ENCODE measurements at regions not wholly inside any gene's neighbourhood (a gene's known extent, or its start where the extent isn't known, plus 50 kb on each side); places are given as distances from the start of the nearest gene placed in this dataset.

DNA sequence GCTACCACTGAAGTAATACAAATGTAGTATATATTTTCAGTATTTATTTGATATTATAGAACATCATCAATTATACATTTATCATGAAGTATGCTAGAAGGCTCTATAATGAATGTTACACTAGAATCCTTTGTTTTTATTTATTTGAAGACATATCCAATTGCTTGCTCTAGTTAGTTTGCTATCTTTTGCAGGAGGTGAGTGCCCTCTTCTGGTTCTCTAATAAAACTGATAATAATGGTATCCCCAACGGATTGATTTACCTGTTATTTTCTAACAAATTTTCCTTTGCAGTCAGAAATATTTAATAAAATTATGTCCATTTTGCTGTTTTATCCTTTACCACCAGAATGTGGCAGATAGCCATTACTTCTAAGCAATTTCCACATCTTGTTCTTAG, 274.3 kb upstream of the TACR3 start:
- DNase-seq (ENCODE audit: low read depth) (no peak), FAIRE-seq (no peak)
- H3K4me1 Mint-ChIP-seq (ENCODE audit: low read depth, unreplicated experiment) = peaks cover 7% of the 10 kb centered on the region
- Histone ChIP-seq H3K27me3 (ENCODE audit: insufficient read depth, low read length) (no peaks in the 10 kb centered on the region), H3K27ac (ENCODE audit: low read depth, low read length) (no peak overlapping the region), H3K36me3 (ENCODE audit: insufficient read depth, low read length) (no peaks in the 10 kb centered on the region), H3K4me1 (ENCODE audit: insufficient read depth, low read length) (peaks cover 4% of the 10 kb centered on the region), H3K9ac (ENCODE audit: low read length) (no peak overlapping the region), H4K20me1 (ENCODE audit: insufficient read depth, low read length) (no peaks in the 10 kb centered on the region), H2AFZ (ENCODE audit: low read depth, low read length) (no peak overlapping the region), H3K79me2 (ENCODE audit: insufficient read depth, low read length) (no peaks in the 10 kb centered on the region), H3K4me2 (ENCODE audit: low read length) (no peak overlapping the region), H3K4me3 (ENCODE audit: insufficient read depth, low read depth, low read length) (no peak overlapping the region), H3K9me3 (ENCODE audit: insufficient read depth, low read depth, low read length) (no peaks in the 10 kb centered on the region)
- TF ChIP-seq, protein P1, sequence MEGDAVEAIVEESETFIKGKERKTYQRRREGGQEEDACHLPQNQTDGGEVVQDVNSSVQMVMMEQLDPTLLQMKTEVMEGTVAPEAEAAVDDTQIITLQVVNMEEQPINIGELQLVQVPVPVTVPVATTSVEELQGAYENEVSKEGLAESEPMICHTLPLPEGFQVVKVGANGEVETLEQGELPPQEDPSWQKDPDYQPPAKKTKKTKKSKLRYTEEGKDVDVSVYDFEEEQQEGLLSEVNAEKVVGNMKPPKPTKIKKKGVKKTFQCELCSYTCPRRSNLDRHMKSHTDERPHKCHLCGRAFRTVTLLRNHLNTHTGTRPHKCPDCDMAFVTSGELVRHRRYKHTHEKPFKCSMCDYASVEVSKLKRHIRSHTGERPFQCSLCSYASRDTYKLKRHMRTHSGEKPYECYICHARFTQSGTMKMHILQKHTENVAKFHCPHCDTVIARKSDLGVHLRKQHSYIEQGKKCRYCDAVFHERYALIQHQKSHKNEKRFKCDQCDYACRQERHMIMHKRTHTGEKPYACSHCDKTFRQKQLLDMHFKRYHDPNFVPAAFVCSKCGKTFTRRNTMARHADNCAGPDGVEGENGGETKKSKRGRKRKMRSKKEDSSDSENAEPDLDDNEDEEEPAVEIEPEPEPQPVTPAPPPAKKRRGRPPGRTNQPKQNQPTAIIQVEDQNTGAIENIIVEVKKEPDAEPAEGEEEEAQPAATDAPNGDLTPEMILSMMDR (IDR thresholded peaks at IDR 0.05; ENCODE audit: insufficient read depth, low read depth, low read length) = no peak
- TF ChIP-seq EZH2 (IDR thresholded peaks at IDR 0.05; ENCODE audit: insufficient read depth, low read length) = no peak
- no peaks in the 10 kb centered on the region for H3K27me3 Mint-ChIP-seq (ENCODE audit: low read depth, unreplicated experiment)
- no peak overlapping the region for H3K4me3 Mint-ChIP-seq (ENCODE audit: unreplicated experiment)
- H3K9me3 Mint-ChIP-seq (ENCODE audit: unreplicated experiment) = peaks cover 9% of the 10 kb centered on the region
- H3K27ac Mint-ChIP-seq (ENCODE audit: unreplicated experiment) = no peak overlapping the region
- no peaks in the 10 kb centered on the region for H3K36me3 Mint-ChIP-seq (ENCODE audit: low read depth, unreplicated experiment)

DNA sequence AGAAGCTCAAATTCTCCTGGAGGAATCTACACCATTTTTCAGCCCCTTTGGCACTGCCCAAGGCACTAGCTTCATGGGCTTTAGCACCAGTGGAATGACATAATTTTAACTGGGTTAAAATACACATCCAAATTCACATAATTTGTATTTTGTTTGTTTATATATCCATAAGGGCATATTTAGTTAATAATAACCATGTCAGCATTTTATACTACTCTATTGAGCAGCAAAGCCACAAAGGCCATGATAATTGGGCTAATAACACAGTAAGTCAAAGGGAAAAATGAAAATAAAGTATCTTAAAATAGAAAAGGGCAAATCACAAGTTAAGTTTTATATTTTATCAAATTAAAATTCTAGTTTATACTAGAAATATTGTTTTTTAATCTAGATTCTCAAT, 262.7 kb upstream of the TACR3 start:
- no peak for TF ChIP-seq EZH2 (IDR thresholded peaks at IDR 0.05; ENCODE audit: insufficient read depth, low read length)
- TF ChIP-seq, protein P1 (IDR thresholded peaks at IDR 0.05; ENCODE audit: insufficient read depth, low read depth, low read length) = no peak
- H3K27me3 Mint-ChIP-seq (ENCODE audit: low read depth, unreplicated experiment) = no peaks in the 10 kb centered on the region
- Histone ChIP-seq H3K4me1 (ENCODE audit: insufficient read depth, low read length) (no peaks in the 10 kb centered on the region), H3K9me3 (ENCODE audit: insufficient read depth, low read depth, low read length) (no peaks in the 10 kb centered on the region), H2AFZ (ENCODE audit: low read depth, low read length) (no peak overlapping the region), H3K79me2 (ENCODE audit: insufficient read depth, low read length) (no peaks in the 10 kb centered on the region), H3K9ac (ENCODE audit: low read length) (no peak overlapping the region), H3K27ac (ENCODE audit: low read depth, low read length) (no peak overlapping the region), H3K4me2 (ENCODE audit: low read length) (no peak overlapping the region), H3K27me3 (ENCODE audit: insufficient read depth, low read length) (no peaks in the 10 kb centered on the region), H3K4me3 (ENCODE audit: insufficient read depth, low read depth, low read length) (no peak overlapping the region), H3K36me3 (ENCODE audit: insufficient read depth, low read length) (no peaks in the 10 kb centered on the region), H4K20me1 (ENCODE audit: insufficient read depth, low read length) (no peaks in the 10 kb centered on the region)
- no peak overlapping the region for H3K4me3 Mint-ChIP-seq (ENCODE audit: unreplicated experiment)
- peaks cover 5% of the 10 kb centered on the region for H3K9me3 Mint-ChIP-seq (ENCODE audit: unreplicated experiment)
- no peak overlapping the region for H3K27ac Mint-ChIP-seq (ENCODE audit: unreplicated experiment)
- DNase-seq (ENCODE audit: low read depth) (no peak), FAIRE-seq (no peak)
- no peaks in the 10 kb centered on the region for H3K4me1 Mint-ChIP-seq (ENCODE audit: low read depth, unreplicated experiment)
- no peaks in the 10 kb centered on the region for H3K36me3 Mint-ChIP-seq (ENCODE audit: low read depth, unreplicated experiment)

DNA sequence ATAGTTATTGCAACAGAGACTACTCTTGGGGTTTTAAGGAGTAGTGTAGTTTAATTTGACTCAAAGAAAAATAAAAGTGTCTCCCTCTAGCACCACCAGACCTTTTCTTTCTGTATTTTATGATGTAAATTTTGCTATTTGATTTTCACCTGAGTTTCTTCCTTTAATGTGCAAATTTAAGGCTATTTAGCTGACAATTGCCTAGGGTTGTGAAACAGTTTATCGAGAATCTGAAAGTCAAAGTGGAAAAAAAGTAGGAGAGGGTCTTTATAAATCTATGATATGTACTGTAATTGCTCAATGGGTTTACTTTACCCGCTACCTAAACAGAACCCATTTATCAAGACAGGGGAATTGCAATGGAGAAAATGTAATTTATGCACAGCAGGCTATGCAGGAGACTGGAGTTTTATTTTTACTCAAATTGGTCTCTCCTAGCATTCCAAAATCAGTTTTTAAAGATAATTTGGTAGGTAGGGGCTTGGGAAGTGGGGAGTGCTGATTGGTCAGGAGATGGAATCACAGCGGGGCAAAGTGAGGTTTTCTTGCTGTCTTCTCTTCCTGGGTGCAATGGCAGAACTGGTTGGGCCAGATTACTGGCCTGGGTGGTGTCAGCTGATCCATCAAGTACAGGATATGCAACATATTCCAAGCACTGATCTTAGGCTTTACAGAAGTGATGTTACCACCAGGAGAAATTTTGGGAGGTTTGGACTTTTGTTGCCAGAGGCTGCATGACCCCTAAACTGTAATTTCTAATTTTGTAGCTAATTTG, 228.6 kb upstream of the TACR3 start:
- no peaks in the 10 kb centered on the region for H3K36me3 ChIP-seq (ENCODE audit: insufficient read depth, low read length)
- no peak overlapping the region for H3K4me2 ChIP-seq (ENCODE audit: low read length)
- no peak overlapping the region for H3K4me3 ChIP-seq (ENCODE audit: insufficient read depth, low read depth, low read length)
- no peak overlapping the region for H3K27ac ChIP-seq (ENCODE audit: low read depth, low read length)
- TF ChIP-seq, protein P1 (IDR thresholded peaks at IDR 0.05; ENCODE audit: insufficient read depth, low read depth, low read length) = no peak
- TF ChIP-seq EZH2 (IDR thresholded peaks at IDR 0.05; ENCODE audit: insufficient read depth, low read length) = no peak
- DNase-seq (ENCODE audit: low read depth) (no peak), FAIRE-seq (no peak)
- H3K27me3 Mint-ChIP-seq (ENCODE audit: low read depth, unreplicated experiment) = no peaks in the 10 kb centered on the region
- H3K4me3 Mint-ChIP-seq (ENCODE audit: unreplicated experiment) = no peak overlapping the region
- H3K79me2 ChIP-seq (ENCODE audit: insufficient read depth, low read length) = no peaks in the 10 kb centered on the region
- no peaks in the 10 kb centered on the region for H4K20me1 ChIP-seq (ENCODE audit: insufficient read depth, low read length)
- no peaks in the 10 kb centered on the region for H3K36me3 Mint-ChIP-seq (ENCODE audit: low read depth, unreplicated experiment)
- H3K9me3 Mint-ChIP-seq (ENCODE audit: unreplicated experiment) = peaks cover 1% of the 10 kb centered on the region
- H2AFZ ChIP-seq (ENCODE audit: low read depth, low read length) = no peak overlapping the region
- no peaks in the 10 kb centered on the region for H3K4me1 Mint-ChIP-seq (ENCODE audit: low read depth, unreplicated experiment)
- no peak overlapping the region for H3K9ac ChIP-seq (ENCODE audit: low read length)
- H3K9me3 ChIP-seq (ENCODE audit: insufficient read depth, low read depth, low read length) = no peaks in the 10 kb centered on the region
- H3K4me1 ChIP-seq (ENCODE audit: insufficient read depth, low read length) = no peaks in the 10 kb centered on the region
- no peaks in the 10 kb centered on the region for H3K27me3 ChIP-seq (ENCODE audit: insufficient read depth, low read length)
- H3K27ac Mint-ChIP-seq (ENCODE audit: unreplicated experiment) = no peak overlapping the region
